ENCODE measurements at regions not wholly inside any gene's neighbourhood (a gene's known extent, or its start where the extent isn't known, plus 50 kb on each side); places are given as distances from the start of the nearest gene placed in this dataset.

DNA sequence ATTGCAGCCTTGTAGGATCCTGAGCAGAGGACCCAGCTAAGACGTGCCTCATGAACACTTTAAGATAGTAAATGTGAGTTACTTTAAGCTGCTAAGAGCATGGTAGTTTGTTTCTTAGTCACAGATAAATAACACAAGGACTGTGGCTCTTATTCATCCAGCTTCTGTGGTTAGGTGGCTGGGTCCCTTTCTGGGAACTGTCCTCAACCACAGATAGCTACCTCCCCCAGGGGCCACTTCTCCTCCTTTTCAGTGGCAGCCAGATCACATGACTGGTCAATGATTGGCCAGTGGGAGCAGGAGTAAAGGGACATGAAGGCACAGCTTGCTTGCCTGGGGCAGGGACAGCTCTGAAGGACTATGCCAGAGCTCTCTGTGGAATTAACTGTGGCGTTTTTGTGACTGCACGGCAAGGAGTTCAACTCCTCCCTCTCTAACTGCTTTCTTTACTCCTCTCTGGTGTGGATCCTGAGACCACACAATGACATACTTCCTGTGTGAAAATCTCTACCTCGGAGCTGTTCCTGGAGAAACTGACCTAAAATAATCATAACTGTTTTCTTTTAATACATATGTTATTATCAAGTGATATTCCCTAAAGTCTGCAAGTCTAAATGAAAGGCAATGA is 76.5 kb downstream of the NRN1 start:
- no peak overlapping the region for H3K4me3 ChIP-seq (ENCODE audit: extremely low read depth, insufficient read depth, low read length, poor library complexity, severe bottlenecking)

DNA sequence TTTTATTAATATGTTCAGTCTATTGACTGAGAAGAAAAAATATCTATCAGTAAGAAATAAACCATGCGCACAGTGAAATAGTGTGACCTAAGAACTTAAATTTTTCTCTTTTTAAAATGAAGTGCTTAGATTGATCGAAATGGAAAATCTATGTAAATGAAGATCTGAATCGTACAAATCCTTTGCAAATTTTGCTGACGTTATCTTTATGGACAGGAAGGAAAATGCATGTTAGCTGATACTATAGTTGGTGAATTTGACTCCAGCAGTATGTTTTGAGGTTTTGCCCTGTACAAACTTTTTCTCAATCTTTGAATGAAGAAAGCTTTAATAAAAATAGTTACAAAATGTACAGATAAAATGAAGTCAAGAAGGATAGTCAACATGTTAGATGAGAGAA is 82.9 kb downstream of the NRN1 start:
- Histone ChIP-seq H3K9me3 (ENCODE audit: control insufficient read depth, low read length) (no peaks in the 10 kb centered on the region), H3K27ac (ENCODE audit: low read depth, low read length, severe bottlenecking) (no peak overlapping the region), H3K4me1 (ENCODE audit: control insufficient read depth, insufficient read depth, low read length, poor library complexity, severe bottlenecking) (no peaks in the 10 kb centered on the region), H3K36me3 (ENCODE audit: control insufficient read depth, insufficient read depth, low read length) (no peaks in the 10 kb centered on the region), H3K4me3 (ENCODE audit: extremely low read depth, insufficient read depth, low read length, poor library complexity, severe bottlenecking) (no peak overlapping the region)
- 93 to 96% methylated on average over 3 of the region's 4 CpGs for WGBS, 2 experiments (ENCODE audit: insufficient coverage in 2 of 2)

More for the DNA sequence above, 76.5 kb downstream of the NRN1 start:
- WGBS, 2 experiments (ENCODE audit: insufficient coverage in 2 of 2) = 75 to 81% methylated on average over 2 to 3 of the region's 4 CpGs
- no peaks in the 10 kb centered on the region for H3K36me3 ChIP-seq (ENCODE audit: control insufficient read depth, insufficient read depth, low read length)
- no peaks in the 10 kb centered on the region for H3K4me1 ChIP-seq (ENCODE audit: control insufficient read depth, insufficient read depth, low read length, poor library complexity, severe bottlenecking)
- no peaks in the 10 kb centered on the region for H3K9me3 ChIP-seq (ENCODE audit: control insufficient read depth, low read length)
- H3K27ac ChIP-seq (ENCODE audit: low read depth, low read length, severe bottlenecking) = no peak overlapping the region

DNA sequence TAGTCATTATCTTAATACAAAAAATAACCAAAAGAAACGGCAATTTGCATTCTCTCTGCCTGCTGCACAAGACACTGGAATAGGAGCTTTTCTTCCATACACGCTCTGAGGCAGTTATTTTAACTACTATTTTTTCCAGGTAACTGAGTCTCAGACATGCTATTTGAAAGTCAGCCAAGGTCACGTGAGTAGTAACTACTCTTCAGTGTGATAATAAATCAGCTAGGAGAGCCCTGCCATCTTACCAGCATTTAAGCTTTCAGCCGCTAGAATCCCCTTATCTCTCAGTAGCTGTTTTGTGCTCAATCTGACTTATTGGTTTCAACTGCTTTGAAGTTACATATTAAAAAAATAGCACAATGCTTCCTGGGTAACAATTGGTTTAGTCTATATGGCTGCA is 84.5 kb downstream of the NRN1 start:
- no peak overlapping the region for H3K27ac ChIP-seq (ENCODE audit: low read depth, low read length, severe bottlenecking)
- H3K9me3 ChIP-seq (ENCODE audit: control insufficient read depth, low read length) = no peaks in the 10 kb centered on the region
- H3K4me1 ChIP-seq (ENCODE audit: control insufficient read depth, insufficient read depth, low read length, poor library complexity, severe bottlenecking) = no peaks in the 10 kb centered on the region
- H3K4me3 ChIP-seq (ENCODE audit: extremely low read depth, insufficient read depth, low read length, poor library complexity, severe bottlenecking) = no peak overlapping the region
- no peaks in the 10 kb centered on the region for H3K36me3 ChIP-seq (ENCODE audit: control insufficient read depth, insufficient read depth, low read length)
- whole genome bisulfite sequencing, 2 experiments (ENCODE audit: insufficient coverage in 2 of 2) = 75 to 95% methylated on average over 3 of the region's 4 CpGs

DNA sequence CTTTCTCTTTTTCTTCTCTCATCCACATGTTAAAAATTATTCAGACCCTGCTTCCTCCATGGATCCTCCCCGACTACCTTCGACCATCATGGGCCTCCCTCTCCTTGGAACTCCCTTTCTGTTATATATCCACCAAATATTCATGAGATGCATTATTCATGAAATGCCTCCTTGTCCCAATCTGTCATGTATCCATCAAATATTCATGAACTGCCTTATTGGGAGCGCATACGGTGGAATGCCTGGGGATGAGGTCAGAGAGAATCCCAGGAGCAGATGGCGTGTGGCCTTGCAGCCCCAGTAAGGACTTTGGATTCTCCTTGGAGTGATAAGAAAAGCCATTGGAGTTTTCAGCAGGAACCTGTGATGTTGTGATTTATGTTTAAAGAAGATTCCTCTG is 97.0 kb downstream of the NRN1 start:
- H3K4me1 ChIP-seq (ENCODE audit: control insufficient read depth, insufficient read depth, low read length, poor library complexity, severe bottlenecking) = no peaks in the 10 kb centered on the region
- H3K9me3 ChIP-seq (ENCODE audit: control insufficient read depth, low read length) = no peaks in the 10 kb centered on the region
- 94 to 98% methylated on average over 3 to 4 of the region's 5 CpGs for WGBS, 2 experiments (ENCODE audit: insufficient coverage in 2 of 2)
- H3K4me3 ChIP-seq (ENCODE audit: extremely low read depth, insufficient read depth, low read length, poor library complexity, severe bottlenecking) = no peak overlapping the region
- no peak overlapping the region for H3K27ac ChIP-seq (ENCODE audit: low read depth, low read length, severe bottlenecking)
- H3K36me3 ChIP-seq (ENCODE audit: control insufficient read depth, insufficient read depth, low read length) = no peaks in the 10 kb centered on the region

DNA sequence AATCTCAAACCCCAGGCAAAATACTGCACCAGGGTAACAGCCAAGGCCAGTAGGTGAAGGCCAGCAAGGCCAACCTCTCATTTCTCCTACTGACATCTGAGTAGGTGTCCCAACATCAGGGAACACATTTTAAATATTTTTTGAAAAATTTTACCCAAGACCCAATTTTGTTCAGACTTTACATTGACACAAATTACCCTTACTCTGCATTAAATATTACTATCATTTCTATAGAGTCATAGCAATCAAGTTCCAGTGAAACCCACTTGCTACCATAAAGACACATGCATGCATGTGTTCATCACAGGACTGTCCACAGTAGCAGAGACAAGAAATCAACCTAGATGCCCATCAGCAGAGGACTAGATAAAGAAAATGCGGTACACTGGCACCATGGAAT is 99.9 kb downstream of the NRN1 start:
- H3K9me3 ChIP-seq (ENCODE audit: control insufficient read depth, low read length) = no peaks in the 10 kb centered on the region
- 67 to 88% methylated on average over 1 of the region's 1 CpG for WGBS, 2 experiments (ENCODE audit: insufficient coverage in 2 of 2)
- no peaks in the 10 kb centered on the region for H3K36me3 ChIP-seq (ENCODE audit: control insufficient read depth, insufficient read depth, low read length)
- no peak overlapping the region for H3K4me3 ChIP-seq (ENCODE audit: extremely low read depth, insufficient read depth, low read length, poor library complexity, severe bottlenecking)
- no peak overlapping the region for H3K27ac ChIP-seq (ENCODE audit: low read depth, low read length, severe bottlenecking)
- no peaks in the 10 kb centered on the region for H3K4me1 ChIP-seq (ENCODE audit: control insufficient read depth, insufficient read depth, low read length, poor library complexity, severe bottlenecking)

DNA sequence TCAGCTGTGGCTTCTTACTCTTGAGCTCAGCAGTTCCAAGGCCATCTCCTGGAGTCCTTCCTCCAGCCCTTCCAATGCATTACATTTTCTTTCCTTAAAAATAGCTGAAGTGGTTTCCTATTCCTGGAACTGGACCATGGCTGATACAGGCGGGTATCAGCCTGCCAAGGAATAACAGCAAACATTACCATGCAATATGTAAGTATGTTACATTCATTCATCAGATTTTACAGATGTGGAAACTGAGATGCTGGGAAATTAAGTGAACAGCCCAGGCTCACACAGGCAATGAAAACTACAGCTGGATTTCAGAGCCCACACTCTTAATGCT is 100.4 kb downstream of the NRN1 start:
- Histone ChIP-seq H3K27ac (ENCODE audit: low read depth, low read length, severe bottlenecking) (no peak overlapping the region), H3K36me3 (ENCODE audit: control insufficient read depth, insufficient read depth, low read length) (no peaks in the 10 kb centered on the region), H3K9me3 (ENCODE audit: control insufficient read depth, low read length) (no peaks in the 10 kb centered on the region), H3K4me1 (ENCODE audit: control insufficient read depth, insufficient read depth, low read length, poor library complexity, severe bottlenecking) (no peaks in the 10 kb centered on the region), H3K4me3 (ENCODE audit: extremely low read depth, insufficient read depth, low read length, poor library complexity, severe bottlenecking) (no peak overlapping the region)
- no CpG with 5 or more reads among the region's 1 CpG for WGBS, 2 experiments (ENCODE audit: insufficient coverage in 2 of 2)

DNA sequence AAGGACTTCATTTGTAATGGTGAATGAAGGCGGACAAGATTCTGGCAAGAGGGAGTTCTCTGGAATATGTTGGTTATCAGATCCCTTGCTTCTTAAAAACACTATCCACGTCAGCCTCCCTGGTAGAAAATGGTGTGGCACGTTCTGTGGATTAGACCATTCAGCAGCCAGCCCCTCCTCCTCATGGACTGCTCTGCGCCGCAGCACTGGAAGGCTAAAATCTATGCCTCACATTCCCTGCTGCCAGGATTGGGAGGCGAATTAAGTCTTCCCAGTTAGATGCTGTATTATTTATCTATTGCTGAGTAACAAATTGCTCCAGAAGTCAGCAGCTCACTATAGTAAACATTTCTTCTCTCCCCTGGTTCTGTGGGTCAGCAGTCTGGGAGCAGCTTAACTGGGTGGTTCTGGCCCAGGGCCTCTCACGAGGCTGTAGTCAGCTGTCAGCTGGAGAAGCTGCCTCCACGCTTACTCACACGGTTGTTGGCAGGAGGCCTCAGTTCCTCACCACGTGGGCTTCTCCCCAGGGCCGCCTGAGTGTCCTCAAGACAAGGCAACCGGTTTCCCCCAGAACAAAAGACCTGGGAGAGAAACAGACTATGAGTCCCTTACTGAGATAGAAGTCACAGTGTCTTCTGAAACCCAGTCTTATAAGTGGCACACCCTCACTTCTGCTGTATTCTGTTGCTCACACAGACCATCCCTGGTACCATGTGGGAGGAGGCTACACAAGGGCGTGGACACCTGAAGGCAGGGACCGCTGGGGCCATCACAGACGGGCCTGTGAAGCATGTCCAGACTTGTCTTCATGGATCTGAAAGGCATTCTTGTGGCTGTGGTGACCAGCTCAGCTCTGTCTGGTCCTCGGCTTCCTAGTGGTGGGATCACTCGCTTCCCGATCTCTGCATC is 101.0 kb downstream of the NRN1 start:
- Histone ChIP-seq H3K4me3 (ENCODE audit: extremely low read depth, insufficient read depth, low read length, poor library complexity, severe bottlenecking) (no peak overlapping the region), H3K27ac (ENCODE audit: low read depth, low read length, severe bottlenecking) (no peak overlapping the region)
- WGBS, 2 experiments (ENCODE audit: insufficient coverage in 2 of 2) = 84 to 88% methylated on average over 10 to 13 of the region's 18 CpGs

DNA sequence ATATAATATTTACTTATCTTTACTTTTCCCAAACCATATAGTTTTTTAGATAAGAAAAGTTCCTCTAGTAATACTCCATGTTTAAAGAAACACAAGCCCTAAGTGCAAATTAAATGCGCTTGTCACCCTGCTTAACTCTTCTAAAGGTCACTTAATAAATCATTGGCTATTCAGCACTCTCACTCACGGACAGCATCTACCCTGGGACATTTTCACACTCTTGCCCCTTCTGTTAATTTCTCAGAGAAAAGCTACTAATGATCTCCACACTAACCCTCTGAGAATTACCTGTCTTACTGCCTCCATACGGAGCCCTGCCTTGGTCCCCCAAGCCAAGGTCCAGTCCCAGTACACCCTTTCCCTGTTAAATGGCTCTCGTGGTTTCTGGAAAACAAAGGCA is 102.2 kb downstream of the NRN1 start:
- Histone ChIP-seq H3K4me1 (ENCODE audit: control insufficient read depth, insufficient read depth, low read length, poor library complexity, severe bottlenecking) (no peaks in the 10 kb centered on the region), H3K9me3 (ENCODE audit: control insufficient read depth, low read length) (no peaks in the 10 kb centered on the region), H3K4me3 (ENCODE audit: extremely low read depth, insufficient read depth, low read length, poor library complexity, severe bottlenecking) (no peak overlapping the region), H3K27ac (ENCODE audit: low read depth, low read length, severe bottlenecking) (no peak overlapping the region), H3K36me3 (ENCODE audit: control insufficient read depth, insufficient read depth, low read length) (no peaks in the 10 kb centered on the region)
- 78 to 84% methylated on average over 4 of the region's 4 CpGs for WGBS, 2 experiments (ENCODE audit: insufficient coverage in 2 of 2)

More for the DNA sequence above, 101.0 kb downstream of the NRN1 start:
- Histone ChIP-seq H3K36me3 (ENCODE audit: control insufficient read depth, insufficient read depth, low read length) (no peaks in the 10 kb centered on the region), H3K9me3 (ENCODE audit: control insufficient read depth, low read length) (no peaks in the 10 kb centered on the region), H3K4me1 (ENCODE audit: control insufficient read depth, insufficient read depth, low read length, poor library complexity, severe bottlenecking) (no peaks in the 10 kb centered on the region)

DNA sequence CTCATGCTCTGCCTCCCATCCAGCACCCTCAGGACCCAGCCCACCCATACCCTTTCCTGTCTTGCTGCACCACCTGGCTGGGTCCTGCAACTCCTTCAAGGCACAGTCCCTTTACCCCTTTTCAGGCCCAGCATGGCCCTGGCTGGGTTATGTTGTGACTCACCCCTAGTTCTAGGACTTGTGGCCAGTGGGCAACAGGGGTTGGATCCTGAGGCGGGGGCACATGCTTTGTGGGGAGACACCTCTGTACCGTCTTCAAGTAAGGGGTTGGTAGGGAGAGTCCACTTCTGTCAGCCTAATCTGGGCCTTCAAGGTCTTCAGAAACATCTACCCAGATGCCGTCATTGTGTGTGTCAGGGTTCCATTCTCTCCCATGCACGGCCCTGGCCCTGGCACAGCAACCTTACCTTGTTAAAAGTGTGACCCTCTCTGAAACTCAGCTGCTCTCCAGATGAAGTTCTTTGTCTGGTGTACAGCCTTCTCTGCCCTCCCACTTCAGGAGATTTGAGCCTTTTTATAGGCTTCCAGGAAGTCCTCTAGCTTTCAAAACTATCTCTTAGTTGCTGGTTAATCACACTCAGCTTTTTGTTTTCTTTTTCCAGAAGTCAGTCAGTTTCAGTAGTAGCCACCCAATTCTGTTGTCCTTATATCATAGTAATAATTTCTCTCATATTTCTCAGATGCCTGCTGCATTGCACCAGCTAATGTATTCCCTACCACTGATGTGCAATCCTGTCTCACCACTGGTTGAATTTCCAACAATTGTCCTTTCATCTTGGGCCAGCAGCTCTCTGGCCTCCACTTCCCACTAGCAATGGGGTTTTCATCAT is 107.3 kb downstream of the NRN1 start:
- H3K36me3 ChIP-seq (ENCODE audit: control insufficient read depth, insufficient read depth, low read length) = no peaks in the 10 kb centered on the region
- H3K4me3 ChIP-seq (ENCODE audit: extremely low read depth, insufficient read depth, low read length, poor library complexity, severe bottlenecking) = no peak overlapping the region
- no peak overlapping the region for H3K27ac ChIP-seq (ENCODE audit: low read depth, low read length, severe bottlenecking)
- no peaks in the 10 kb centered on the region for H3K4me1 ChIP-seq (ENCODE audit: control insufficient read depth, insufficient read depth, low read length, poor library complexity, severe bottlenecking)
- 82 to 93% methylated on average over 2 to 3 of the region's 4 CpGs for WGBS, 2 experiments (ENCODE audit: insufficient coverage in 2 of 2)
- H3K9me3 ChIP-seq (ENCODE audit: control insufficient read depth, low read length) = no peaks in the 10 kb centered on the region

DNA sequence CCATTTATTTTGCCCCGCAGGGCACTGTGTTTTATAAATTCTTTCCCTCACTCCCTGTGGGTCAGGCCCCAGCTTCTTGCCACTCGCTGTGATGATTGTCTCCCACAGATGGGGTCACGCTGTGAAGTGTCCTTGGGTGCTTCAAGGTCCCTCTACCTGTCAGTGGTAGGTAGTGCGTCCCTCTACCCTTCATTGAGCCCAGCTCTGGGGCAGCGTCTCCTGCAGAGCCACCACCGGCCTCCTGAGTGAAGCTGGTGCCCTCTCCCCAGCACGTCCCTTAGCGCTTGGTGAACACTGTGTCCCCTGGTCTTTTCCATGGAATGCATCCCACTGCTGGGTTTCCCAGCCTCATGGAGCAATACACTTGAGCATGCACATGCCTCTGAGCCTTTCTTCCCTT is 108.2 kb downstream of the NRN1 start:
- H3K36me3 ChIP-seq (ENCODE audit: control insufficient read depth, insufficient read depth, low read length) = no peaks in the 10 kb centered on the region
- no peaks in the 10 kb centered on the region for H3K4me1 ChIP-seq (ENCODE audit: control insufficient read depth, insufficient read depth, low read length, poor library complexity, severe bottlenecking)
- no peaks in the 10 kb centered on the region for H3K9me3 ChIP-seq (ENCODE audit: control insufficient read depth, low read length)
- WGBS, 2 experiments (ENCODE audit: insufficient coverage in 2 of 2) = 83 to 90% methylated on average over 7 to 8 of the region's 8 CpGs
- H3K4me3 ChIP-seq (ENCODE audit: extremely low read depth, insufficient read depth, low read length, poor library complexity, severe bottlenecking) = no peak overlapping the region
- H3K27ac ChIP-seq (ENCODE audit: low read depth, low read length, severe bottlenecking) = no peak overlapping the region

All from mesodermal cell (in vitro differentiated cells).